ENCODE measurements at regions not wholly inside any gene's neighbourhood (a gene's known extent, or its start where the extent isn't known, plus 50 kb on each side); places are given as distances from the start of the nearest gene placed in this dataset.

- in situ Hi-C loops (cut with MboI) = no loop called here
- Histone ChIP-seq H3K4me3 (no peak overlapping the region), H3K4me2 (ENCODE audit: control insufficient read depth, insufficient read depth) (no peak overlapping the region), H3K9ac (ENCODE audit: control insufficient read depth, insufficient read depth, low read length) (no peak overlapping the region), H2AFZ (ENCODE audit: control insufficient read depth, low read depth, low read length) (no peak overlapping the region), H3K4me1 (ENCODE audit: control insufficient read depth, insufficient read depth, low read length) (no peaks in the 10 kb centered on the region), H4K20me1 (ENCODE audit: control insufficient read depth, insufficient read depth) (no peaks in the 10 kb centered on the region), H3K27ac (ENCODE audit: control insufficient read depth, insufficient read depth) (no peak overlapping the region), H3K79me2 (ENCODE audit: control insufficient read depth, insufficient read depth, low read length) (no peaks in the 10 kb centered on the region), H3K36me3 (ENCODE audit: control insufficient read depth in 2 of 2, insufficient read depth in 2 of 2, low read length in 1 of 2) (no peaks in the 10 kb centered on the region), H3K27me3 (replicated peaks in 1 of 2; ENCODE audit: control insufficient read depth in 2 of 2, insufficient read depth in 2 of 2, low read length in 1 of 2) (no peaks in the 10 kb centered on the region; a peak in 1 of 4 replicates), H3K9me3 (replicated peaks; ENCODE audit: control insufficient read depth, insufficient read depth, low read length) (no peaks in the 10 kb centered on the region)
- ATAC-seq (no peak), FAIRE-seq (no peak), DNase-seq (ENCODE audit: low read depth, low spot score) (no peak)
- no TSS peak for BruUV-seq (replicated peaks)
- intact Hi-C loops (cut with micrococcal nuclease; ENCODE audit: unreplicated experiment) = no loop called here
- POLR2A ChIA-PET = no interaction called here
- CTCF ChIA-PET = no interaction called here
- TF ChIP-seq STAT3 (IDR thresholded peaks at IDR 0.05; ENCODE audit: low read depth, low read length) = no peak
- TF ChIP-seq FOXM1 (IDR thresholded peaks at IDR 0.05; ENCODE audit: low read depth, low read length) = no peak
- TF ChIP-seq BACH1 (IDR thresholded peaks at IDR 0.05; ENCODE audit: borderline replicate concordance) = no peak
- TF ChIP-seq WRNIP1 (IDR thresholded peaks at IDR 0.05; ENCODE audit: borderline replicate concordance, low read depth, low read length) = no peak
- TF ChIP-seq YBX1 (IDR thresholded peaks at IDR 0.05) = no peak
- no peak for TF ChIP-seq SREBF1 (IDR thresholded peaks at IDR 0.05; ENCODE audit: low read length)
- no peak for TF ChIP-seq STAT1 (conservative IDR thresholded peaks at IDR 0.05)
- TF ChIP-seq ZBED1 (IDR thresholded peaks at IDR 0.05; ENCODE audit: borderline replicate concordance) = no peak
- no peak for TF ChIP-seq JUND (IDR thresholded peaks at IDR 0.05; ENCODE audit: low read depth, low read length)
- no peak for TF ChIP-seq SMARCA5 (IDR thresholded peaks at IDR 0.05)
- TF ChIP-seq, protein P1, sequence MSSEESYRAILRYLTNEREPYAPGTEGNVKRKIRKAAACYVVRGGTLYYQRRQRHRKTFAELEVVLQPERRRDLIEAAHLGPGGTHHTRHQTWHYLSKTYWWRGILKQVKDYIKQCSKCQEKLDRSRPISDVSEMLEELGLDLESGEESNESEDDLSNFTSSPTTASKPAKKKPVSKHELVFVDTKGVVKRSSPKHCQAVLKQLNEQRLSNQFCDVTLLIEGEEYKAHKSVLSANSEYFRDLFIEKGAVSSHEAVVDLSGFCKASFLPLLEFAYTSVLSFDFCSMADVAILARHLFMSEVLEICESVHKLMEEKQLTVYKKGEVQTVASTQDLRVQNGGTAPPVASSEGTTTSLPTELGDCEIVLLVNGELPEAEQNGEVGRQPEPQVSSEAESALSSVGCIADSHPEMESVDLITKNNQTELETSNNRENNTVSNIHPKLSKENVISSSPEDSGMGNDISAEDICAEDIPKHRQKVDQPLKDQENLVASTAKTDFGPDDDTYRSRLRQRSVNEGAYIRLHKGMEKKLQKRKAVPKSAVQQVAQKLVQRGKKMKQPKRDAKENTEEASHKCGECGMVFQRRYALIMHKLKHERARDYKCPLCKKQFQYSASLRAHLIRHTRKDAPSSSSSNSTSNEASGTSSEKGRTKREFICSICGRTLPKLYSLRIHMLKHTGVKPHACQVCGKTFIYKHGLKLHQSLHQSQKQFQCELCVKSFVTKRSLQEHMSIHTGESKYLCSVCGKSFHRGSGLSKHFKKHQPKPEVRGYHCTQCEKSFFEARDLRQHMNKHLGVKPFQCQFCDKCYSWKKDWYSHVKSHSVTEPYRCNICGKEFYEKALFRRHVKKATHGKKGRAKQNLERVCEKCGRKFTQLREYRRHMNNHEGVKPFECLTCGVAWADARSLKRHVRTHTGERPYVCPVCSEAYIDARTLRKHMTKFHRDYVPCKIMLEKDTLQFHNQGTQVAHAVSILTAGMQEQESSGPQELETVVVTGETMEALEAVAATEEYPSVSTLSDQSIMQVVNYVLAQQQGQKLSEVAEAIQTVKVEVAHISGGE (CRISPR knock-in tag; IDR thresholded peaks at IDR 0.05) = no peak
- RAD21 ChIA-PET (ENCODE audit: unreplicated experiment) = no interaction called here
- SMC1A ChIA-PET (ENCODE audit: uncharacterized antibody, unreplicated experiment) = no interaction called here
- 3% methylated on average over 2 of the region's 2 CpGs for WGBS (ENCODE audit: insufficient coverage, insufficient replicate concordance, low lambda C conversion rate, missing lambda C conversion rate)
These were observed 610.8 kb downstream of the LMO4 start for GRCh38 chr1:87939444-87939843.

Data from GM12878 (cell line).